Left ventricle myocardium superior (tissue), 1 donor: ENCODE measurements at regions not wholly inside any gene's neighbourhood (a gene's known extent, or its start where the extent isn't known, plus 50 kb on each side); places are given as distances from the start of the nearest gene placed in this dataset.
"Not testable (repeated sequence)": the region's sequence is repeated elsewhere in the genome, so short reads cannot be mapped to it uniquely, and the experiment has no call there.

Experiments
- ATAC-seq: fragments of 200-7000 bp; cut with Tn5 transposase; one replicate; pipeline ENCODE4 v1.9.1; 2020; ENCODE audit warnings: mild to moderate bottlenecking, moderate library complexity
- DNase-seq: peaks from one replicate; pipeline ENCODE4 v3.0.0-alpha.2; 2020
- intact Hi-C: fragments of 100-400 bp; cut with micrococcal nuclease; formaldehyde crosslinking; loops from one replicate; pipeline ENCODE4 v1.11.0; 2022
- donor health status: DM: no; HTN: yes; CAD: no; lungs with severe emphysema.

DNA sequence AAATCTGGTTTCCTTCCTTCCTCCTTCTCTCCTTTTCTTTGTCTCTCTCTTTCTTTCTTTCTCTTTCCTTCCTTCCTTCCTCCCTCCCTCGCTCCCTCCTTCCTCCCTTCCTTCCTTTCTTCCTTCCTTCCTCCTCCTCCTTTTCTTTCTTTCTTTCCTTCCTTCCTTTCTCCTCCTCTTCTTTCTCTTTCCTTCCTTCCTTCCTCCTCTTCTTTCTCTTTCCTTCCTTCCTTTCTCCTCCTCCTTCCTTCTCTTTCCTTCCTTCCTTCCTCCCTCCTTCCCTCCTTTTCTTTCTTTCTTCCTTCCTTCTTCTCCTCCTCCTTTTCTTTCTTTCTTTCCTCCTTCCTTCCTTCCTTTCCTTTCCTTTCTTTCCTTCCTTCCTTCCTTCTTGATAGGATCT, 61.2 kb downstream of the VIP start:
- DNase-seq (no peak), ATAC-seq (no peak)
- intact Hi-C loops, result no loop called here

DNA sequence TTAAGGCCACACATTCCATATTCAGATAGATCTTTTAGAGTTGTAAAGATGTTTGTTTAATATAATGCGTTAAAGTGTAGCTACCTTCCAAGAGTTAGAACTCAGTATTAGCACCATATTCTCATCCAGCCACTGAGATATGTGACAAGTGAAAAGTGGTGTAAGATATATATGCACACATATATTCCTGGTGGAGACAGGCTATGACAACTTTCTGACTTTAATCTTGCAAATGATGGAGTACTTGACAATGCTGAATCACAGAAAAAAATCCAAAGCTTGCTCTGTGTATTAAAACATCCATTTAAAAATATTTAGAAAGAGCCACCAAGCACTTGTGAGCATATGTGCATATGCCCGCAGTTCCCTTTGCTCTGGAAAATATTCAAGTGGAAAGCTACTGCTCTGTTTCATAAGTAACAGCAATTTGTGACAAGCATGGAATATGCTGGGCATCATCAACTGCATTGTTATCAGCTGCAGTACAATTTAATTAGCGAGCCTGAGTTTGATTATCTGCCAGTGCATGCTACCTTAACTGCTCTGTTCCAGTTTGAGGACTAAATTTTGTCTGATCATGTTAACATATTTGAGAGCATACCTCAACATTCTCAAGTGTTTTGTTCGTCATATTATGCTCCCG, 64.8 kb downstream of the VIP start:
- ATAC-seq (no peak), DNase-seq (no peak)
- intact Hi-C loops, result no loop called here

DNA sequence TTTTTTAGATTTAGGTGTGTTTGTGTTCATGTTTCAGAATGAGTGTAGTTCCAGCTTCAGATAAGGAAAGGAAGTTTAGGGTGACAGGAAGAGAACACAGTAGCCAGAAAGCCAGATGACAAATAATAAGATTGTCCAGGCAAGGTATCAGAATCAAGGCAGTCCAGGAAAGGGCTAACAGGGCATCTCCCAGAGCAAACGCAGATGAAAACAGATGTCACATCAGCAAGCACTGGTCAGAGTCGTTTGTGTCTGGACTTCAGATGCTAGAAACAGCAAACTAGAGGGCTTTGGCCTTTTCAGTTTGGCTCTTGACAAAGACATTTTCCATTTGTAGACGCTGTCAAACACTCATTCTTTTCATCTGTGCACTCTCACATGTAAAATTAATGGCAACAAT, 65.5 kb downstream of the VIP start:
- DNase-seq (no peak), ATAC-seq (no peak)
- intact Hi-C loops, result no loop called here

DNA sequence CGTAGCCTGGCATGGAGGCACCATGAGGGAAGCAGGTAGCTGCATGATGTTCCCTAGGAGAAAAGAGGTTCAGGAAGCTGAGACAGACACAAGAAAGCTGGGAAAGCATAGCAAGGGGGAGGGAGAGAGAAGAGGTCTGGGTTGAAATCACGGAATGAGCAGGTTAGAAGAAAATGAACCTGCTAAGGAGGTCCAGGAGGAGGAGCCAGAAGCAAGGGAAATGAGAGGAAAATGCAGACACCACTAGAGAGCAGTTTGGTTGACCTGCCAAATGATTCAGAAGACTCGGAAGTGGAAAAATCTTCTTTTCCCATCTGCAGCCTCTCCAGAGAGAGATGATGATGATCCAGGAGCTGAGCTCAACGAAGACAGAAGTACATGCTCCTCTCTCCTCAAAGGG, 70.9 kb downstream of the VIP start:
- ATAC-seq (no peak), DNase-seq (no peak)
- intact Hi-C loops, result no loop called here

DNA sequence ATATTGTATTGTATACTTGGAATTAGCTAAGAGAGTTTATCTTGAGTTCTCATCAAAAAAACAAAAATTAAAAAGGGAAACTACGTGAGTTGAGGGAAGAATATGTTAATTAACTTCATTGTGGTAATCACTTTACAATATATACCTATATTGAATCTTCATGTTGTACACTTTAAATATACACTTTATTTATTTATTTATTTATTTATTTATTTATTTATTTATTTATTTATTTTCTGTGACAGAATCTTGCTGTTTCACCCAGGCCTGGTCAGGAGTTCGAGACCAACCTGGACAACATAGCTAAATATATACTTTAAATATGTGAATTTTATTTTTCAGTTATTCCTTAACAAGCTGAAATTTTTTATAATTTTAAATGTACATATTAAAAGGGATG, 74.1 kb downstream of the VIP start:
- intact Hi-C loops, result no loop called here
- ATAC-seq (no peak), DNase-seq (no peak)

DNA sequence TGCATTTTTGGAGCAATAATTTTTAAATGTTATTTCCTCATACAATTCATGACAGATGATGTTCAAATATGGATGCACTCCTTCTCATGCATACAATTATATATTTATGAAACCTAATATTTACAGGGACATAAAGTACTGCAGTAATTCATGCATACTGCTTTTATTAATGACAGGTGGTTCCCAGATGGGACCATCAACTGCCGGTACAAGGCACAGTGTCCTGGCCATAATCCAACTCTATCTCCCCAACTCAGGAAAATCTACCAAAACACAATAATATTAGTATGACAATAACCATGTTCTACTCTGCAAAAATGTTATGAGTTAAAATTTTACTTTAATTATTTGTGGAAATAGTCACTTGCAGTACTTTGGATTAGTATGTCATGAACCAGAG, 77.8 kb downstream of the VIP start:
- ATAC-seq, result no peak
- intact Hi-C loops, result no loop called here

DNA sequence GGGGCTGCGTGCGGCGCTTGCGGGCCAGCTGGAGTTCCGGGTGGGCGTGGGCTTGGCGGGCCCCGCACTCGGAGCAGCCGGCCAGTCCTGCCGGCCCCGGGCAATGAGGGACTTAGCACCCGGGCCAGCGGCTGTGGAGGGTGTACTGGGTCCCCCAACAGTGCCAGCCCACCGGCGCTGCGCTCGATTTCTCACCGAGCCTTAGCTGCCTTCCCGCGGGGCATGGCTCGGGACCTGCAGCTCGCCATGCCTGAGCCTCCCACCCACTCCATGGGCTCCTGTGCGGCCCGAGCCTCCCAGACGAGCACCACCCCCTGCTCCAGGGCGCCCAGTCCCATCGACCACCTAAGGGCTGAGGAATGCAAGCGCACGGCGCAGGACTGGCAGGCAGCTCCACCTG, 83.8 kb downstream of the VIP start:
- DNase-seq, ATAC-seq, intact Hi-C loops: not testable (repeated sequence)

More for the DNA sequence above, 77.8 kb downstream of the VIP start:
- no peak for DNase-seq

DNA sequence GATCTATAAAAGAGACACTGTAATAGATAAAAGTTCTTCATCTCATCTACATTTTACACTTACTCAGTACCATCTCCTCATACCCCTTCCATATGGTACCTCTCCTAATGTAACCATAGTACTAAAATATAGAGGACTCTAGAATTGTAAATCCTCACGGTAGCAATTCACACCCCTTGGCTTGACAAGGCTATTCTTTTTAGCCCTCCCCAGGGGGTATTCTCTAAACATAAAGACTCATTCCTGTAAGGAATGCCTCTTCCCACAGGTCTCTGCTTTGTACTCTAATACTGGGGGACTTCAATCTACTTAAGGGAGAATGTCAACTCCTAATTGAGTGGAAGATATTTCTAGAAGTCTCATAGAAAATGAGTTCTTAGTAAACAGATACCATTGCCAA, 85.9 kb downstream of the VIP start:
- DNase-seq, result no peak
- intact Hi-C loops, result no loop called here
- ATAC-seq, result no peak

DNA sequence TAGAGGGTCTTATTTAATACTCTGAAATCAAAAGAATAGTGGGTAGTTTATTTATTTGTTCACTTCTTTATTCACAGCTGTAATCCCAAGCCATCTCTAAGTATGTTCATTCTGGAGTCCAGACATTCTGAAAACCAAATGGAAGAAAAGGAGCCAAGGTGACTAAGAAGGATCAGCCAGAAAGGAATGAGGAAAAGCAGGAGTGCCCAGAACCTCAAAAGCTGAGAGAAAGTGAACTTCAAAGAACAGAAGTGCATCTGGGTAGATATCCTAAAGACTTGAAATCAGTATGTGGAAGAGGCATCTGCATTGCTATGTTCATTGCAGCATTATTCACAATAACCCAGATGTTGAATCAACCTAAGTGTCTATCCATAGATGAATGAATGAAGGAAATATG, 94.8 kb downstream of the VIP start:
- ATAC-seq (no peak), DNase-seq (no peak)
- intact Hi-C loops, result loop anchor here (10.0 kb wide), 1 partner anchor 959 kb away; no protein-coding TSS in a partner anchor

DNA sequence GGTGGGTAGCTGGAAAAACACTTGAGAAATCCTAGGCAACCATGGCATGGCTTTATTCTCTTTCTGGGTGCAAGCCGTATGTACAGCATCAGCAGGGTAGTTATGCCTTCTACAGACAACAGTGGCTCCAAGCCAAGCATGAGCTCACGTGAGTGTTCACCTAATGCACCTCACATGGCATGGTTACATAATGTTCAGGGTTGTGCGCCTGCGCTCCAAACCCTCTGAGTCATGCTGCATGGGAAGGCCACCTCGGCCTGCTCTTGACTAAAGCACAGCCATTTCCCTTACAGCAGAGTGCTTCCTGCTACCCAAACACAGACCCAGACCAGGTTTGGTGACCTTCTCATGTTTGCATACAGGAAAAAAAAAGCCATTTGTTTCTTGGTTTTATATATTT, 96.2 kb downstream of the VIP start:
- ATAC-seq, result no peak
- DNase-seq, result no peak
- intact Hi-C loops, result loop anchor here (10.0 kb wide), 1 partner anchor 958 kb away; no protein-coding TSS in a partner anchor

DNA sequence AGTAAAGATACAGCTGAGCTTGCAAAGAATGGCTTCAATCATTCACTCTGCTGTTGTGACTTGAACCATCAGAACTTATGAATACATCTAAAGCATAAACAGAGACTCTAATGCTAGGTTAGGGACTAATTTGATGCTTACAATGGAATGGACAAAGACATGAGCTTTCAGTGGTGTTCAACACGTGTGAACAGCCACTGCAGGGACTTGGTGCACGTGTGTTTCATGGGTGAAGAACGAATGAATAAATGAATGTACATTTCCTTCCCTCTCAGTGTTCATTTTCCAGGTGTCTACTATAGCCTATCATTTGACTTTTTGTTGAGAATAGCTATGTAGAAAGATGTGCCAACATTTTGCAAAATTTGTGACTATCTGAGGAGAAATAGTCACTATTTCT, 98.3 kb downstream of the VIP start:
- ATAC-seq (no peak), DNase-seq (no peak)
- intact Hi-C loops, result loop anchor here (10.0 kb wide), 1 partner anchor 956 kb away; no protein-coding TSS in a partner anchor

DNA sequence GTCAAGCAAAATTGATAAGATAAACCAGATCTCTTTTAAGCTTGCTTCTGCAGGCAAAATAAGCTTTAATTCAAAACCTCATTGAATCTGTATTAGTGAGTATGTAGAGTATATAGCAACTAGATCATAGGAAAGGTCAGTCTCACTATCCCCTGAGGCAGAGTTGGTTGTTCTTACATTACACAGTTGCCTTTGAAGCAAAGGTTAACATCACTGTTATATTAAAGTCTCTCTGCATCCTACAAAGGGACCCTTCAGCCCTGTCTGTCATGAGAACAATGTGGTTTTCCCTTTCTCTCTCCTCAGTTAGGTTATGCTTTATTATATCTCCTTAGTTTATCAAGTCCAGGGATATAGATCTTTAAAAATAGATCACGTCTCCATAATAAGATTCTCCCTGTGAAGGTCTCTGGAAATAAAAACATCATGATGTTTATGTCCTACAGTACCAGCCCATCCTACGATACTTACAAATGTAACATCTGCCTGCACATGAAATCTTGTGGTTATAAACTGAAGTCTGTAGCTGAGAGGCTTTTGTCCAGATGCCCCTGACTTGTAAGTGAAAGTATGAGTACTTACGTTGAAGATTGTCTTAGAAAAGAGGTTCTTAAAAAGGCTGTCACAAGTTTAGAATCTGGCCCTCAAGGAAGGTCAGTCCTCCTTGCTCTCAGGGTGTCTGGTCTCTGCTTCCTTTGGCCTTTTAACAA, 103.6 kb downstream of the VIP start:
- intact Hi-C loops, result no loop called here
- ATAC-seq, result no peak
- no peak for DNase-seq

DNA sequence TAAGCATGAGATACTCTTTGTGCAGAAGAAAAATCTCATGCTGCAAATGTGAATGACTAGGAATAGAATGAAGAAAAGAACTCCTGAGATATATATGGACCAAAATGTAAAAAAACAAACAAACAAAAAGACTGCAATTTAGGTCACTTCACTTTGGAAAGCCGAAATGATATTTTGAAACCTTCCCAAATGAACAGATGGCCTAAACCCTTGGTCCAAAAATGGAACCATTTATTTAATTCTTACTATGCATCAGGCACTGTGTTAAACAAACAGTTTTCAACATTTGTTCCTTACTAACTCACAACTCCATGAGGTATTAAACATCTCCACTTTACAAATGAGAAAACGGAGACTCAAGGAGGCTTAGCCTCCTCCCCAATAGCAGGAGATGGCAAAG, 107.5 kb downstream of the VIP start:
- DNase-seq, result no peak
- no peak for ATAC-seq
- intact Hi-C loops, result no loop called here

DNA sequence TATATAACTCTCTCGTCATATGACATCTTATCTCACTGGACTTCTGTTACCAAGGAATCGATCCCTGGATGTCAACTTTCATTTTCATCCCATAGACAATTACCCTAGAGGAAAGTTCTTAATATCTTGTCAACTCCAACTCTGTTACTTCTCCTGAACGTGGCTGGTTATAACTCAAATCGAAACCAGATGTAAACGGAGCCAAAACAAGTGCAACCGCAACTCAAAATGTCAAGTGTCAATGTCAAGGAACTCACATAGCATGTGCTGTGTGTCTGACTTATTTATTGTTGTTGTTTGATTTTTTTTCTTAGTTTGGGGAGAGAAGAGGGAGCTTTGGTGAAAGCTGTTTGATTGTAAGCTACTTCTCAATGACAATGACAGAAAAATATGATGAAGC, 108.6 kb downstream of the VIP start:
- intact Hi-C loops, result no loop called here
- ATAC-seq, result no peak
- no peak for DNase-seq

DNA sequence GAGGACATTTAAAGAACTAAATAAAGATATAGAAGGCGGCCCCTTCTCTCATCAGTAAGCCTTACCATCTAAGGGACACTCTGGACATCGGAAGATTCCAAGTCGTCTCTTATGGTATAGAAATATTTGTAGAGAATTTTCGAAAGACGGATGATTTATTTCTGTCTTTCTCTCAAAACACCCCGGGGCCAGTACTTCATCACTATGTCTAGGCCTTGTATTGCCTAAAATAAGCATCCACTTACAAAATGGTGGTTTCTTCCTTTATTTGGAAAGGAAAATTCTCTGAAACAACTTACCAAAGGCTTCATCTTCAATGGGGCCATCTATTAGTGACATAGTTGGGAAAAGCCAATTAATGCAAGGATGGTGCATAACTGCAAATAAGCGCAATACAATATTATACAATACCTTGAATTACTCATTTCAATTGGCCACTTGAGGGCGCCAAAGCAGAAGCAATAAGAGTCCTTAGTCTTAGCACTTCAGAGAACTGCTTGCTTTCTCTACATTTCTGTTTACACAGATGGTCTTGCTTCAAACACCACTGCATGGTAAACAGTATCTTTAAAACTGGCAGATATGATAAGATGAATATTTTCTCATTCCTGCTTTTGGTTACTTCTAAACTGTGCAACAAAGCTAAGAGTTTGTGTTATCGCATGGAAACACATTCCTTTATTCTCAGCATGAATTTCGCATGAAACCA, 113.2 kb downstream of the VIP start:
- peak; percentile 78 for ATAC-seq
- intact Hi-C loops, result loop anchor here (2.0 to 5.0 kb wide), 2 partner anchors 85 to 159 kb away; no protein-coding TSS in a partner anchor
- no peak for DNase-seq

DNA sequence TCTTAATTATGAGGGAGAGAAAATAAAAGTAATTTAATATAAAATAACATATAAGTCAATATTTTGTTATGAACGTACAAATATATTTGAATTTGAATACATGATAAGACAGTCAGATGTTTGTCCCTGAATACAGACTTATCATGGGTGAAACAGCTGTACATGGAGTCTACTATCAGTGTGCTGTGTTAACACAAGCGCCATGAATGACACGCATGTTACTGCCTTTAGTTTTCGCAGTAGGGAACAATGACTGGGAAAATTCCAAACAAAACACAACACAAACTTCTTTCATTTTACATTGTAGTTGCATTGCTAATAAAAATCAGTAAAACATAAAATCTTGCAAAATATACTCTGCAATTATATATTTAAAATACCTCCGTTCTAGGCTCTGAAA, 108.6 kb downstream of the FBXO5 start:
- ATAC-seq, result no peak
- intact Hi-C loops, result no loop called here
- DNase-seq, result no peak

DNA sequence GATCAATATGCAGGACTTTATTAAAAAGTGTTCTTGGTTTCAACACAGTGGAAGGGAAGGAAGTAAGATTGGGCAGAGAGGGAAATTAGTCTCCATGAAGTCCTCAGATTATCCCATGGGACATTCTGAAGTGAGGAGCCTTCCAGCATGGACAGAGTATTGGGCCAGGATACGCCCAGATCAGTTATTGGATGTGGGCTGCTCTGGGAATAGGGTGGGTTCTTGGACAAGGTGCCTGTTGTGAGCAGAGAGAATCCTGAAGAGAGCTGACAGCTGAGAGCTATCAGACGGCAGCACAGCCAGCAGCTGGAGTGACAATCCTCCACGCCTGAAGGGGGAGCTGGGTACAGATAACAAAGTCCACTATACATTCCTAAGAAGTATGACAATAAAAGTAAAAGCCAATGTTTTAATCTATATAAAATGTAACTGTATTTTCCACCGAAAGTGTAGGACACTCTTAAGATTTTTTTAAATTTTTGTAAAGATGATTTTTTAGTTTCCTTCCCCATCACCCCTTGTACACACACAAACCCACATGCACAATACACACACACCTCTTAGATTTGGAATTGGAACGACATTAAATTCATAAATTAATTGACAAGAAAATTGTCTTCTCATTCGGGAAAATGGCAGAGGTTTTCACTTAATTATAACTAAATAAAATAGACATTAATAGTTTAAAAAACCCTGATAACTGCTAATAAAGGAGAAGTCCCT, 107.8 kb downstream of the FBXO5 start:
- no peak for DNase-seq
- ATAC-seq, result no peak
- intact Hi-C loops, result no loop called here

DNA sequence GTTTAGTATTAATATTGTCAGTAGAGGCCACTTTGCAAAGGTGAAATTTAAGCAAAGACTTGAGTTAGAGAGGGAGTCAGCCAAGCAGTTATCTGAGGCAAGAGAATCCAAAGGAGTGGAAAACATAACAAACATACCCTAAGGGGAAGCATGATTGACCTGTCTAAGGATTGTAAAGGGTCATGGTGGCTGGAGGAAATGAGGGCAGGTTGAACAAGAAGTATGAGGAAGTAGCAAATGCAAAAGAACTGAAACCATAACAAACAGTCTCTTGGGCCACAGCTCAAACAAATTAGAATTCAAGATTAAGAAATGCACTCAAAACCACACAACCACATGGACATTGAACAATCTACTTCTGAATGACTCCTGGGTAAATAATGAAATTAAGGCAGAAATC, 103.2 kb downstream of the FBXO5 start:
- DNase-seq, result no peak
- intact Hi-C loops, result no loop called here

DNA sequence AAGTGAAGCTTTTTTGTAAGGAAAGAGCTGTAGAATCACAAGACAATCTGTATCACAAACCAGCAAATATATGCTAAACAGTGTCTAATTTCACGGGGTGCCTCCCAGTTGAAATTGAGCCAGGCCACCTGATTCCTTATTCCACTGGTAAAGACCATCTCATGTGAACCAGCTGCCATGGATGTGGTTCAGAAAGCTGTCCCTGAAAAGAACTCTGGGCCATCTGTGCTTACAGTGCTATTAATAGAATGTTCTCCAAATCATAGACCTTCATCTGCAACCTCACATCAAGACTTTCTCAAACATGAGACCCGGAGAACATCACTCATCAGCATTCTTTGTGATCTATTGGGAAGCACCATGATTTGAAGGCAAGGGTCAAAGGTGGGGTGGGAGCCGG, 89.7 kb downstream of the FBXO5 start:
- intact Hi-C loops, result no loop called here
- no peak for DNase-seq
- ATAC-seq, result no peak

More for the DNA sequence above, 103.2 kb downstream of the FBXO5 start:
- ATAC-seq, result no peak

DNA sequence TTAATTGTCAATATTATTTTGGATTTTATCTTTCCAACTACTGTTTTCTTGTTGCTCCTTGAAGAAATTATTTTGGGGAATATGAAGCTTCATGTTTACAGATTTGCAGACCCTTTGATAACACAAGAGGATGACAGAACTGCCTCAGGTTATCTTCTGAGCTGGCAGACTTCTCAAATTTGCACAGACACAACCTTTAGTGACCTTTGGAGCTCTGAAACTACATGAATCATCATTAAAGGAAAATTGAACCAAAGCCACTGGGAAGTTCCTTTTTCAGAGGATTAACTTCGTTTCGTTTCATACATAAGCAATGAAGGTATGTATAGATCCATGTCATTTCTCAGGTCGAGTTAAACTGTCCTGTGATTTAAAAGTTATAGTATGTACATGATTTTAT, 85.9 kb downstream of the FBXO5 start:
- ATAC-seq (no peak), DNase-seq (no peak)
- intact Hi-C loops, result no loop called here
